ENCODE measurements at regions not wholly inside any gene's neighbourhood (a gene's known extent, or its start where the extent isn't known, plus 50 kb on each side); places are given as distances from the start of the nearest gene placed in this dataset.

DNA sequence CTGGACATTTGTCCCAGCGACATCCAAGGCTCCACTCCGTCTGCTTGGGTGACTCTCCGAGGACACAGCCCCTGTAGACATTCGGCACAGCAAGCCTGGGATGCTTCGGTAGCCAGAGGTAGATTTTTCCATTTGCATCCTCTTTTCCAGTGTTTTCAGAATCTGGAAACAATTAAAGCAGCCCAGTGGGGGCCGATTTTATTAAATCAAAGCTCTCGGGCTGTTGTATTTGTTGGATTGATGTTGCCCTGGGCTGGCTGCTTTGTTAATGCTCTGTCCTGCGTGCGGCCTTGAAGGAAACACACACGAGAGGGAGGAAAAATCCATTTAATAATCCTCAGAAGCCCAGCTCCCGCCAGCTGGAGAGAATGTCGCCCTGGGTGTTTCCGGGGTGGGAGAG, 158.1 kb upstream of the CIBAR2 start:
- no peak overlapping the region for H3K4me3 ChIP-seq (ENCODE audit: insufficient read depth, low read depth, low read length)
- H2AK9ac ChIP-seq (replicated peaks; ENCODE audit: low read depth, low read length, poor library complexity) = no peak overlapping the region
- H3K4ac ChIP-seq (ENCODE audit: low read depth, low read length) = no peak overlapping the region
- no peak overlapping the region for H4K91ac ChIP-seq (ENCODE audit: insufficient read depth, low read depth, low read length)
- no peak overlapping the region for H4K5ac ChIP-seq (ENCODE audit: low read depth, low read length)
- H3K4me1 ChIP-seq (ENCODE audit: control insufficient read depth, insufficient read depth, low read length) = no peaks in the 10 kb centered on the region
- H3K79me1 ChIP-seq (ENCODE audit: low read depth in 1 of 2, low read length in 2 of 2) = peaks cover 12 to 51% of the 10 kb centered on the region in 2 experiments
- no peaks in the 10 kb centered on the region for H3K9me3 ChIP-seq (ENCODE audit: control insufficient read depth, insufficient read depth, low read length)
- H3K18ac ChIP-seq (ENCODE audit: low read depth, low read length) = no peak overlapping the region
- H3K56ac ChIP-seq (ENCODE audit: extremely low read depth, insufficient read depth, low read length) = no peak overlapping the region
- no peak for ATAC-seq (ENCODE audit: low read depth)
- dilution Hi-C loops (cut with HindIII; ENCODE audit: low sequenced_read_pairs, unreplicated experiment) = no loop called here
- in situ Hi-C loops (cut with MboI; ENCODE audit: low sequenced_read_pairs) = loop anchor here (5.0 kb wide), 1 partner anchor 347 kb away; no protein-coding TSS in a partner anchor
- no peaks in the 10 kb centered on the region for H3K36me3 ChIP-seq (ENCODE audit: control insufficient read depth, insufficient read depth, low read length)
- H2BK20ac ChIP-seq (ENCODE audit: low read depth, low read length) = no peak overlapping the region
- no peak overlapping the region for H2BK120ac ChIP-seq (ENCODE audit: low read depth, low read length)
- H2BK15ac ChIP-seq (ENCODE audit: low read depth, low read length) = no peak overlapping the region
- ChIA-PET CTCF (no interaction called here), POLR2A (ENCODE audit: unreplicated experiment) (no interaction called here)
- no TSS peak for BruUV-seq (replicated peaks)
- no peak for DNase-seq
- H2AK5ac ChIP-seq (ENCODE audit: low read depth, low read length) = no peak overlapping the region
- H3K14ac ChIP-seq (replicated peaks; ENCODE audit: low read depth, low read length) = no peak overlapping the region
- intact Hi-C loops (cut with micrococcal nuclease) = loop anchor here (10.0 kb wide), 1 partner anchor 444 kb away; no protein-coding TSS in a partner anchor
- H3K9me1 ChIP-seq (ENCODE audit: insufficient read depth, low read length) = no peaks in the 10 kb centered on the region
- 80% methylated on average over 2 of the region's 13 CpGs; no CpG with 5 or more reads in 1 of the 2 experiments for WGBS, 2 experiments (ENCODE audit: extremely low coverage in 2 of 2, insufficient read length in 1 of 2)
- TF ChIP-seq CHD1 (IDR thresholded peaks at IDR 0.05; ENCODE audit: low read depth, low read length) = no peak
- TF ChIP-seq, protein P1, sequence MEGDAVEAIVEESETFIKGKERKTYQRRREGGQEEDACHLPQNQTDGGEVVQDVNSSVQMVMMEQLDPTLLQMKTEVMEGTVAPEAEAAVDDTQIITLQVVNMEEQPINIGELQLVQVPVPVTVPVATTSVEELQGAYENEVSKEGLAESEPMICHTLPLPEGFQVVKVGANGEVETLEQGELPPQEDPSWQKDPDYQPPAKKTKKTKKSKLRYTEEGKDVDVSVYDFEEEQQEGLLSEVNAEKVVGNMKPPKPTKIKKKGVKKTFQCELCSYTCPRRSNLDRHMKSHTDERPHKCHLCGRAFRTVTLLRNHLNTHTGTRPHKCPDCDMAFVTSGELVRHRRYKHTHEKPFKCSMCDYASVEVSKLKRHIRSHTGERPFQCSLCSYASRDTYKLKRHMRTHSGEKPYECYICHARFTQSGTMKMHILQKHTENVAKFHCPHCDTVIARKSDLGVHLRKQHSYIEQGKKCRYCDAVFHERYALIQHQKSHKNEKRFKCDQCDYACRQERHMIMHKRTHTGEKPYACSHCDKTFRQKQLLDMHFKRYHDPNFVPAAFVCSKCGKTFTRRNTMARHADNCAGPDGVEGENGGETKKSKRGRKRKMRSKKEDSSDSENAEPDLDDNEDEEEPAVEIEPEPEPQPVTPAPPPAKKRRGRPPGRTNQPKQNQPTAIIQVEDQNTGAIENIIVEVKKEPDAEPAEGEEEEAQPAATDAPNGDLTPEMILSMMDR (conservative IDR thresholded peaks at IDR 0.05; ENCODE audit: low read depth, low read length) = no peak
- no peak for TF ChIP-seq MAFK (IDR thresholded peaks at IDR 0.05; ENCODE audit: low read depth, low read length)
- no peak overlapping the region for H3K23ac ChIP-seq (ENCODE audit: low read depth, low read length)
- peaks cover 92% of the 10 kb centered on the region for H4K20me1 ChIP-seq (ENCODE audit: insufficient read depth, low read length)
- no peak overlapping the region for H4K8ac ChIP-seq (ENCODE audit: low read depth in 2 of 2, low read length in 2 of 2)
- H3K27me3 ChIP-seq (ENCODE audit: control insufficient read depth, insufficient read depth, low read length) = no peaks in the 10 kb centered on the region
- H2AFZ ChIP-seq (replicated peaks; ENCODE audit: low read length, poor library complexity) = no peak overlapping the region
- H3K9ac ChIP-seq (ENCODE audit: low read depth, low read length) = no peak overlapping the region
- no peak overlapping the region for H3K27ac ChIP-seq (ENCODE audit: insufficient read depth, low read length)
- no peak overlapping the region for H2BK5ac ChIP-seq (ENCODE audit: low read depth, low read length, poor library complexity, severe bottlenecking)
- no peak overlapping the region for H3K4me2 ChIP-seq (ENCODE audit: low read depth, low read length)

Data from IMR-90 (cell line).